Stimulated activated CD4-positive, alpha-beta T cell treated with anti-CD3 and anti-CD28 coated beads, Interleukin-1b, Interleukin-23, amount 100 ng/mL, for 48 hours (primary cell): ENCODE measurements at regions not wholly inside any gene's neighbourhood (a gene's known extent, or its start where the extent isn't known, plus 50 kb on each side); places are given as distances from the start of the nearest gene placed in this dataset.
"Not testable (repeated sequence)": the region's sequence is repeated elsewhere in the genome, so short reads cannot be mapped to it uniquely, and the experiment has no call there.

Experiments used
- DNase-seq: peaks from one replicate; pipeline ENCODE4 v3.0.0-alpha.2; 2020

DNA sequence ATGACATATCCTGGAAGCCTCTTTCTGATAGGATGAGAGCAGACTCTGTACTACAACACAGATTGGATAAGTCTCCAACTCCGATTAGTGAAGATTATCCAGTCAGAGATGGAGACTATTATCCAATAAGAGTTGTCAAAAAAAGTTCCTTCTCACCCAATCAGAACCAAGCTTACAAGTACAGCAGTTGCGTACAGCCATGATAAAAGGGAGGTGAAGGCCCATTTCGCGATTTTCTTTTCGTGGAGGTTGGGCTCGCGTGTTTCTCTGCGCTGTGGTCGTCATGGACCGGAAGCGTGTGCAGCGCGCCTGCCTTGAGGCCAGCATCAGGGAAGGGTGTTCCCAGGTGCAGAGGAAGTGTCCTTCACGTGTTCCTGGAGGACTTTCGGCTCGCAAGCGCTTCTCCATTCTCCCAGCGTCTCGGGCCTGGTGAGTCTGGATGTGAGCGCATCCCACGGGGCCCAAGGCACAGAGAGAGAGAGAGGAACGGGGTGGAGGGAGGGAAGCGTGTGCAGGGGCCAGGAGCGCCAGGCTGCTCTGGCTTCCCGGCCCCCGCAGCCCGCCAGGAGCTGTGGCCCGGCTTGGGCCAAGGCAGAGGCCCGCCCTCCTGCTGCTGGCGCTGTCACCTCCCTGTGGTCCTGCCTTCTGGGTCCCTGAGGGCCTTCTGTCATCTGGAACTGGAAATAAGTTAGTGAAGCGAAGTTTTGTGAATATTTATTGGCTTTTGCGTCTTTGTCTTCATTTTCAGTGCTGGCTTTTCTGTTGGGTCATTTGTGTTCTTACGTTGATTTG lies 53.9 kb downstream of the CDRT15L2 start:
- not testable (repeated sequence) for DNase-seq

DNA sequence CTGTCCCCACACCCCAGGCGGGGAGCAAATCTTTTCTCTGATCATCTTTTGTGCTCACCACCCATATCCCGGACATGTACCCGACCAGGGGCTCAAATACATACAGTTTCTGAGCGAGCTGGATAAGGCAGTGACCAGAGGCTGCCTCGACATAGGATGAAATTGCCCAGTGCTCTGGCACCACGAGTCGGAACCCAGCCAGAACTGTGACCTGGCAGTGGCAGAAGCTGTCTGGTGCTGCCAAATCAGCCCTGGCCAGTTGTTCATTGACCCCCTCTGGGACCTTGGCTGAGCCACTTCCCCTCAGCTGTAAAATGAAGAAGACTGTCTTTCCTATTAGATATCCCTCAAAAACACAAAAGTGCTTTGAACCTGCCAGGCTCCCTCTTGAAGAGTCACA lies 60.6 kb downstream of the CDRT15L2 start:
- not testable (repeated sequence) for DNase-seq

DNA sequence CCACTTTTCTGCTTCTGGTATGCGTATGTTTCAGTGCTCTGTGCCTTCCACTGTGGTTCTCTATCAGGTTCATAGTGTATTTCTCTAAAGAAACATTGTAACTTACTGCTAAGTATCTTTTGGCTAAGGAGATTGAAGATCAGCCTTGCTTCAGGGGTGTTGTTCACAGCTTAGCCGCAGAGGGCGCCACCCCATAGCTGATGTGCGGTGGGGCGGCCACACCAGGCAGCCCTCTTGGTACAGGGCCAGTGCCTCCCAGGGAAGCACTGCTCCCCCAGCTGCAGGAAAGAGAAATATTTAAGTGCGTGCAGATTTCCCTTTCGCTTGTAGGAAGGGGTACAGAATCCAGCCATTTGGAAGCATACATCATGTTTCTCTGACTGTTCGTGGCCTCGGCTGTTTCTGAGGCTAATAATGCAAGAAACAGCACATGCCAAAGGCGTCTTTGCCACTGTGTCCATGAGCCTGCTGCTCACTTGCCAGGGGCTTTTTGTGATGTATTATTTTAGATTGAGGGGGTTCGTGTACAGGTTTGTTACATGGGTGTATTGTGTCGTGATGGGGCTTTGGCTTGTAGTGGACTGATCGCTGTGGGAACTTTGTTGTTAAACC lies 67.2 kb downstream of the CDRT15L2 start:
- peak; percentile 22 for DNase-seq

DNA sequence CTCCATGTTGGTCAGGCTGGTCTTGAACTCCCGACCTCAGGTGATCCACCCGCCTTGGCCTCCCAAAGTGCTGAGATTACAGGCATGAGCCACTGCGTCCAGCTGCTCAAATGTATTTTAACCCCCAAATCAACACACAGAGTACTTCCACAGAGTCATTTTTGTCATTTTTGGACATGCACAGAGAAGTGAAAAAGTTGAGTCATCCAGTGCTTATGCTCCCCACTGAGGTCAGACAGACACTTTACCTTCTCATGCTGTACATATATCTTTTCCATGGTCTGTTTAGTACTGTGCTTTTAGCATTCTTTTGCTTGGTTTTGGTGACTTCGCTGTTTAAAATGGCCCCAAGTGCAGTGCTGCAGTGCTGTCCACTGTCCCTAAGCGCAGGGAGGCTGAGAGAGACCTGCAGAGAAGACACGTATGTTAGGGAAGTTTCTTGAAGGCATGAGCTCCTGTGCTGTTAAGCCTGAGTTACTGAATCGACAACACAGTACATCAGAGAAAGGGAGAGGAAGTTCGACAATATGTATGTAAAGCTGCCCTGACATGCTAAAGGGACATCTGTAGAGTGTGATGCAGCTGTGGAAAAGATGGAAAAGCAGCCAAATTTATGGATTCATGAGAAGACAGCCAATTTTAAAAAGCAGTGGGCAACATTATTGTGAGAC lies 69.7 kb downstream of the CDRT15L2 start:
- DNase-seq: not testable (repeated sequence)

DNA sequence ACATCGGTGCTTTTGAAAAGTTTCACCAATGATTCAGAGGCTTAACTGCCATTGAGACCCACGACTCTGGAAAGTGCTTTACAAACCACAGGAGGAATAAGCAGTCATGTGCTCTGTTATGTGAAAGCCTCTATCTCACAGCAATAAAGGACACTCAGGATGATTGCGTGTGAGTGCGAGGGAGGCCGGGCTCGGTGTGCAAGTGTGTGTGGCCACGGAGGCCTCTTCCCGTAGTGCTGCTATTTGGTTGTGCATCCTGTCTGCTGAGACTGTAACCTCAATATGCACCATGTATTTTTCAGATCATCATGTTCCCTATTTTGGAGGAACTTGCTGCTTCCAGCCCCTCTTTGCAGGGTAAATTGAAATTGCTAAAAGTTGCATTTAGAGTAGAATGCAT lies 71.5 kb downstream of the CDRT15L2 start:
- DNase-seq: not testable (repeated sequence)

DNA sequence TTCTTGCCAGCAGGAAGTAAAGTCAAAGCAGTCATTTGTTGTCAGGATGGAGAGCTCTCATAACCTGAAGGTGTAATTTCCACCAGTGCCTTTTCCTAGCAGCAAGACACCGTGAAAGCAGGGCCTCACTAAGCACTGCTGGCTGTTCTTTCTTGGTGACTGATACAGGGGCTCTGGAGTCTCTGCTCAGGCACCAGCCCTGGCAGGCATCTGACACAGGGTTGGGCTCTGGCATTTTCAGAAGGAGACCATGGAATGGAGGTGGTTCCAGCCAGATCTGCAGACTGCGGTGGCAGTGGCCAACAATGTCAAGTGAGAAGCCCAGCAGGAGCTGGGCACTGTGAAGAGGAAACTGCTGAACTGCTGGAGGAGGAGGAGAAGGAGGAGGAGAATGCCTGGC lies 72.2 kb downstream of the CDRT15L2 start:
- not testable (repeated sequence) for DNase-seq

DNA sequence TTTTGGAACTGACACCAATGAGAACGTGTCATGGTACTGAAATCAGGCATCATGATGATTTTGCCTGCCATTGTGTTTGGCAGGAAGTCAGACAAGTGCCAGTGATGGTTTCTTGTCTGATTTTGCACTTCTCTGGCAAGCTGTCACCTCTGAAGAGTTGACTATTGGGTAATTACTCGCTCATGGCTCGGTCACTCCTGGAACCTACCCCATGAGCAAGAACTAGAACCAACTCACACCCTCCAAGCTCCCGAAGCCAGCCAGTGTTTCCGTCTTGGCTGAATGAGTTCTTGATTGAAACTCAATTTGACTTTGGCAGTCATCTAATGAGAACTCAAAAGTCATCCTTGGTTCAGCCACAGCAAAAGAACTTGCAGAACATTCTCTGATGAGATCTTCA lies 73.9 kb downstream of the CDRT15L2 start:
- peak; percentile 44 for DNase-seq

DNA sequence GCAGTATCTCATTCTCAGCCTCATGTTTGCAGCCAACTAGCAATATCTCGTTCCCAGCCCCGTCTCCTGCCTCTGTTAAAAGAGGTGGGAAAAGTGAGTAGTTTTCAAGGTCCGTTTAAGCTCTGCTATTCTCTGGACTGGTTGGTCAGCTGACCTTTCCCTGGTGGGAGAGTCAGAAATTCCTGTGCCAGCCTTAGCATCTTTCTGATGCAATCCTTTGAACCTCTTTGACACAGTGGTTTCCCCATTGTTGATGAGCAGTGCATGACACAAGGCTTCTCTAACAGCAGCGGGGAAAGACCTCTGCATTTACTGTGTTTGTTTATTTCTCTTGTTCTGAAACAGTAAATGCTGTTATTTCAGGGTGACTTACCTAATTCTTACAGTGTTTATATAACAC lies 74.6 kb downstream of the CDRT15L2 start:
- DNase-seq: not testable (repeated sequence)

DNA sequence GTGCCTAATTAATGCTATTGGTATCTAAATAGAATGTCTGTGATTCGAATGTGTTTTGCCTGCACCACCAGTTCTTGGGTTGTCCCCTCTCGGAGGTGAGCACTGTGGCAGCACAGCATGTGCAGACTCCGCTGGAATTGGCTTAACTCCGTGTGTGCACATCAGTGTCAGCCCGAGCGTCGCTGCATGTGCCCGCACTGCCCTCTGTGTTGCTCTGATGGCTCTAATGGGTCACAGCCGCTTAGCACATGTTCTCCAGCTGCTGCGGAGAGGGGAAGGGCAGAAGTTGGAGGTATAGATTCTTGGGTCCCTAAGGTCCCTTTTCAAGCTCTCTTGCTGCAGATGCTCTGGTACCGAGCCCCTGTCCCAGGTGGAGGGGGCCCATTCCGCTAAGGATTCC lies 75.1 kb downstream of the CDRT15L2 start:
- DNase-seq: not testable (repeated sequence)

DNA sequence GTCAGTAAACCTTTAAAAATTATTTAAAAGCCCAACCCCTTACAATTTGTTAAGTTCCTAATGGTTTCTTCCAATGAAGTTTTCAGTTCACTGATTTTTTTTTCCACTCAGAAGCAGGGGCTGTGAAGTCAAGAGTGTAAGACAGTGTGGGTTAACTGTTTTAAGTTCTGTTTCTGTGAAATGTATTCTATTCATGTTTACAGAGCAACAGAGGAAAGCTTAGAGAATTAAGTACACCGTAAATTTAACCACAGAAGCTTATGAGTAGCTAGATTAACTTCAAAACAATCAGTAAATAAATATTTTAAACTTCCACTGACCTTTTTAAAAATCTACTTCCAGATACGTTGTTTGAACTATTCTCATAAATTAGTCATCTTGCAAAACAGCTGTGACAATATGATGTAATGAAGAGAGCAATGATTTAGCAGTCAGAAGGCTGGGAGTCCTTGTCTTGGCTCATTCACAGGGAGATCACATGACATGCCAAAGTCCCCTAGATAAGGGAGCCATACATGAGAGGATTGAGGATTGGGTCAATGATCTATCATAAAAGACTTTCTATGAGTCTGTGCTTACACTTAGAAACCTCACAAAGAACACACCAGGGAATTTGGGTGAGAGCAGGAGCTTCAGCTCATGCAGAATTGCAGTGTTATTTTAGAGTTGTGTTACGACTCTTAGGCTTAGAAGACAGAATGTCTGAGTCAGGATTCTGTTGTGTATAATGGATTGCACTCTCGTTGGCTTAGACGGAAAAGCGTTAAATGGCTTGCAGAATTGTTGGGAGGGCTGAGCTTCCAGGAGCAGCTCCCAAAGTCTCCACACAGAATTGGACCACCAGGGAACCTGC lies 85.8 kb downstream of the CDRT15L2 start:
- DNase-seq: not testable (repeated sequence)

DNA sequence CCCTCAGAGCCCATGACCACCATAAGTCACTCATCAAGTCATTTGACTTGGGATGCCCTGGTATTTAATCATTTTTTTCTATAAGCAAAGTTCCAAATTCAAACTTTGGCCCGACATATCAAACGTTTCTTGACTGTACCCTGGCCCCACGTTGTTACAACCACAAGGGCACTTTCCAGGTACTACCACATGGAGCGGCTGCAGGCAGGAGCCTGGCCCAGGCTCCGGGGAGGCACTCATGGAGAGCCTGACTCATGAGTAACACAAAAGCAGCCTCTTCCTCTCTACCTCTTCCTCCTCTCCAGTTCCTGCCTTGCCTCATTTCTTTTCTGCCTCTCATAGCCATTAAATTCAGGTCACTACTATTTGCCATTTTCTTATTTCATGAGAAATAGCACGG lies 87.2 kb downstream of the CDRT15L2 start:
- peak; percentile 19 for DNase-seq

DNA sequence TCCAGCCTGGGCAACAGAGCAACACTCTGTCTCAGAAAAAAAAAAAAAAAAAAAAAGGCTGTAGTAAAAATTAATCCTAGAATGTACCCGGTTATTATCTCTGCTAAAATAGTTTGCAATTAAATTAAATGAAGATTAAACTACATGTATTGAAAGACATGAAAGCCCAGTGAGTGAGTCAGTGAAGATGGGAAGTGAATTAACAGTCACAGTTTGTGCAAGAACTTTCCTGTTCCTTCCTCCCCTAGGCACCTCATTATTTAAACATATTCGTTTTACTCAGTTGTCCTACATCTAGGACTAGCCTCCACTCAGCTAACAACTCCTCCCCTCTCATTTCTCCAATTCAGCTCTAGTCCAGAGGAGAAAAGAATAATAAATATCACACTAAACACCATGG lies 88.2 kb downstream of the CDRT15L2 start:
- not testable (repeated sequence) for DNase-seq

DNA sequence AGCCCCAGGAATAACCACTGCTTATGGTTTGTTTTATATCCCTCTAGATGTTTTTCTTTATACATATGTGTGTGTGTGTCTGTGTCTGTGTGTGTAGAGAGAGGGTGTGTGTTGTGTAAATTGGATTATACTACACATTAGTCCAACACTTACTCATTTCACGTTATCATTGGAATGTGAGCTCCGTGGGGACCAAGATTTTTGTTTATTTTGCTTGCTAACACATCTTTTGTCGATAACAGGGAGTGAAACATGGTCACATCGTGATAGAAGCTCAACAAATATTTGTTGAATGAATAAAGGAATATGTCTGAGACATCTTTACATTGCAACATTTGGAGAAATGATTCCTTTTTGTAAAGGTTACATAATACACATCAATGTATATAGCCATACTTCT lies 88.8 kb downstream of the CDRT15L2 start:
- not testable (repeated sequence) for DNase-seq

DNA sequence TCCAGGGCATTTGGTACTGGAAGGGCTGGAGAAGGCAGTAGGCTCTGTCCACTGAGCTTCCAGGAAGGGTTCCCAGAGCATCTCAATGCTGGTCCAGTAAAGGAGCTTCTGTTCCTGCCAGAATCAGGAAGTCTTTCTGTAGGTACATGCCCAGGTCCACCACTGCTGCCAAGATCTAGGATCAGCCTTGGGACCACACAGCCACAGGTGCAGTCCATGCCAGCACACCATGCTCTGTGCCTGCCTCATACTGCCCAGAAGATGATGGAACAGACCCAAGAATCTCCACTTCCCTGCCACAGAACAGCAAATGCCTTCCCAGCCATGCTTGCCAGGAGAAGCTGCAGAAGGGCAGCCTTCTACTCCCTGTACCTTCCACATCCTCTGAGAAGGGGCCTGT lies 89.3 kb downstream of the CDRT15L2 start:
- not testable (repeated sequence) for DNase-seq

DNA sequence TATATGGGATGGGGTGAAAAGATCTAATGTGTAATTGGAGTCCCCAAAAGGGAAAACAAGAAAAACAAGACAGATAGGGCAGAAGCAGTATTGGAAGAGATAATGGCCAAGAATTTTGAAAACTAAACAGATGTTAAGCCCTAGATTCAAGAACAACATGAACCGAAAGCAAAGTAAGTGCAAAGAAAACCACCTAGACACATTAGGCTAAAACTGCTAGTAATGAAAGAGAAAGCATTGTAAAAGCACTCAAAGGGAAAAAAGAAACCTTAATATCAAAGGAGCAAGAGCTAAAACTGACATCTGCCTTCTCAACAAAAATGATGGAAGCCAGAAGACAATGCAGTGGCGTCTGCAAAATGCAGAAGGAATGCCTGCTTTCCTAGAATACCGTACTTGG lies 91.0 kb downstream of the CDRT15L2 start:
- DNase-seq: not testable (repeated sequence)

DNA sequence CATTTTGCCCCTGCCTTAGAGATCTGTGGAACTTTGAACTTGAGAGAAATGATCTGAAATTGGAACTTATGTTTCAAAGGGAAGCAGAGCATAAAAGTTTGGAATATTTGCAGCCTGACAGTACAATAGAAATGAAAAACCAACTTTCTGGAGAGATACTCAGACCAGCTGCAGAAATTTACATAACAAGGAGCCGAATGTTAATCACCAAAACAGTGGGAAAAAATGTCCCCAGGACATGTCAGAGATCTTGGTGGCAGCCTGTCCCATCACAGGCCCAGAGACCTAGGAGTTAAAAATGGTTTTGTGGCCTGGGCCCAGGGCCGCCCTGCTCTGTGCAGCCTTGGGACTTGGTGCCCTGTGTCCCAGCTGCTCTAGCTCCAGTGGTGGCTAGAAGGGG lies 94.8 kb downstream of the CDRT15L2 start:
- not testable (repeated sequence) for DNase-seq

DNA sequence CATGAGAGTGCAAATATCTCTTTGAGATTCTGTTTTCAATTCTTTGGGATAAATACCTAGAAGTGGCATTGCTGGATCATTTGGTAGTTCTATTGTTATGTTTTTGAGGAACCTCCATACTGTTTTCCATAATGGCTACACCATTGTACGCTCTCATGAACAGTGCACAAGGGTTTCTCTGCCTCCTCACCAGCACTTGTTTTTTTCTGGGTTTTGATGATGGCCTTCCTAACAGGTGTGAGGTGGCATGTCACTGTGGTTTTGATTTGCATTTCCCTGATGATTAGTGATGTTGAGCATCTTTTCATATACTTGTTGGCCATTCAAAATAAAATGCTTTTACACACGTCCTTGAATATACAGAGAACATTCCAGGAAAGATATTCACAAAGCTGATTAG lies 96.2 kb downstream of the CDRT15L2 start:
- not testable (repeated sequence) for DNase-seq

DNA sequence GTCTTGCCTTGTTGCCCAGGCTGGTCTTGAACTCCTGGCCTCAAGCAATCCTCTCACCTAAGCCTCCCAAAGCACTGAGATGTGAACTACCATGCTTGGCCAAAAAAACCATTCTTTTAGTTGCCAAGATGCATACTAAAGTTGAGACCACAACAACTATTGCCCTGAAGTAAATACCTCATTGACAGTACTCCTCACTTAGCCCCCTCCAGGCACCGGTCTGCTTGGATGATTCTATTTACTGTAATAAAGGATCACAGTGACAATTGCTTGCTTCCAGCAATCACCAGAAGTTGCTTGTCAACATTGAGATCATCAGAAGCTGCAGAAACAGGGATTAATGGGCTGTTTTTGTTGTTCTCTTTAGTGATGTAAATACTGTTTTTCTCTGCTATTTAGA lies 97.1 kb downstream of the CDRT15L2 start:
- DNase-seq: not testable (repeated sequence)

DNA sequence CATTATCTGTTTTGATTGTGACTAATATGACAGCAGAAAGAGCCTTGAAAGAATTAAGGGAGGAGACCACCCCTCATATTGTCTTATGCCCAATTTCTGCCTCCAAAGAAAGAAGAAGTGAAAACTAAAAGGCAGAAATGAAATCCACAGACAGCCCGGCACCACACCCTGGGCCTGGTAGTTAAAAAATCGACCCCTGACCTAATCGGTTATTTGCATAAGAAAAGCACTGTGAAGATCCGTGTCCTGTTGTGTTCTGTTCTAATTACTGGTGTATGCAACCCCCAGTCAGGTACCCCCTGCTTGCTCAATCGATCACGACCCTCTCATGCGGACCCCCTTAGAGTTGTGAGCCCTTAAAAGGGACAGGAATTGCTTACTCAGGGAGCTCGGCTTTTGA lies 97.9 kb downstream of the CDRT15L2 start:
- not testable (repeated sequence) for DNase-seq

DNA sequence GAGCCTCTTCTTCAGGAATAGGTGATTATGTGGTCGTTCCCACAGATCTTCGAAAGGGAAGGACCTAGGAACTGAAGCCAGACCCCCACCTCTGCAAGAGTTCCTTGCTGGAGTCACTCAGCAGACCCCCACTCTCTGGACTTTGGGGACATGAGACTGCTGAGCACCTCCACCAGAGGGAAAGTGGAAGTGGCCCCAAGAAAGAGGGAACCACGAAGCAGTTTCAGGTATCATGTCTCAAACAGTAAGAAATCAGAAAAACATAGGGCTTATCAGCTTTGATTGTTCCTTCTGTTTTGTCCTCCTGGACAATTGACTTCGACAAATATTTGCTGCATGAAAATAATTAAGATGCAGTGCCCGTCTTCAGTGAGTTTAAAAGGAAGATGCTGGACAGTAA lies 98.9 kb downstream of the CDRT15L2 start:
- DNase-seq: not testable (repeated sequence)

DNA sequence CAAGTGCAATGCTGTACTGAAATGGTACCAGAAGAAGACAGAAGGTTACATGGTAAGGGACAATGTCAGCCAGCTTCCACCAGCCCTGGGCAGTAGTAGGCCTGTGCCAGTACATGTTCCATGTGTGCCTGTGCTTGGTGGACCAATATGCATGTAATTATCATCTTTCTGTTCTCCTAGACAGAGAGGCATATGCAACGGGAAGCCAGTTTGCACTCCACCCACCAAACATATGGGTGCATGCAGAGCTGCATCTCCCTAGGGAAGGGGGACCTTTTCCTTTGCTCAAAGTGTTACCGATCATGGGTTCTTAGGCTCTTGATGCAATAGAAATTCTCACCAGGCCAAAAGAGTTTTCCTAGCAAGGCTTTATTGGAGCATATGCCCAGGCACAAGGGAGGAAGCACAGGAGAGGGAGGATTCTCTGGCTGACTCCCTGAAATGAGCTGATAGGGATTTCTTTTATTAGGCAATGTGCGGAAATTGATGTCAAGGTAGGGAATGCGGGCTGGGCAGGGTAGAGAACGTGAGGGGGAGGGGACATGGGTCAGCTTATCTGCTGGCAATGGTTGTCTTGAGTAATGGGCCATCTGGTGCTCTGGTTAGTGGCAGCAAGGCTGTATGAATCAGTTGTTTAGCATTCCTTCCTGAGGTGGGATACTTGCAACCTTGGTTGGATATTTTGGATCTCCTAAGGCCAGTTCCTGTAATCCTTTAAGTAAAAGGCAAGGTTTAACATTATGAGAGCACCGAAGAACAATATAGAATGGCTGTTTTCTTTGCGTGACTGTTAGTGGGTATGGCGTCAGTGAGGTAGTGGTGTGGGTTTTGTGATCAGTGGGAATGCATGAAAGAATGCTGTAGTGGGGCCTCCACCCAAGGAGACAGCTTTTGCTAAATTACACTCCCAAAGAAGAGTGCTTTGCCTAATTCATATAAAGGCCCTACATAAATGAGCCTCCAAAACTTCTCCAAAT lies 102.5 kb downstream of the CDRT15L2 start:
- not testable (repeated sequence) for DNase-seq
